C4-2B (cell line): ENCODE measurements at regions not wholly inside any gene's neighbourhood (a gene's known extent, or its start where the extent isn't known, plus 50 kb on each side); places are given as distances from the start of the nearest gene placed in this dataset.

Source experiments
- CTCF ChIP-seq: fragments of 450-650 bp; conservative IDR thresholded peaks from 2 replicates; pipeline ENCODE4 v1.5.1; 2017; ENCODE audit warnings: mild to moderate bottlenecking
- ZFX ChIP-seq: fragments of 450-650 bp; IDR thresholded peaks from 2 replicates; pipeline ENCODE4 v1.6.1; 2017

- TF ChIP-seq CTCF (no peak), ZFX (no peak)
These were observed 493.3 kb upstream of the ADAMTS16 start for GRCh38 chr5:4646715-4647375.
